PC-9 (cell line): ENCODE measurements at regions not wholly inside any gene's neighbourhood (a gene's known extent, or its start where the extent isn't known, plus 50 kb on each side); places are given as distances from the start of the nearest gene placed in this dataset.

ENCODE experiments used
- BruUV-seq: library from RNA; stranded (reverse); fragments of 400-500 nt; replicated peaks from 2 replicates; lab custom pipeline; 2021; lab: Mats Ljungman, UMichigan
- CTCF ChIA-PET: fragments of 300-600 bp; sonication (Branson Sonifier 250); formaldehyde crosslinking; loops from one replicate; lab custom pipeline; 2022; ENCODE audit warnings: antibody characterized with exemption; lab: Charles Lee
- POLR2A ChIA-PET: fragments of 300-600 bp; sonication (Branson Sonifier 250); formaldehyde crosslinking; loops from one replicate; lab custom pipeline; 2022; ENCODE audit warnings: antibody characterized with exemption; ENCODE audit not compliant: unreplicated experiment; lab: Charles Lee
- DNase-seq, 2 experiments: peaks; one replicate each; pipeline versions ENCODE4 v3.0.0 to v3.0.0-alpha.2; 2015 to 2022; ENCODE audit warnings: mixed read lengths in 1 of 2
- H2AFZ ChIP-seq: fragments of 200-600 bp; sonication (generic); 2 replicates; pipeline ENCODE4 v1.8.1; 2017; ENCODE audit warnings: antibody characterized with exemption
- H3F3A ChIP-seq: fragments of 200-600 bp; sonication (generic); 2 replicates; pipeline ENCODE4 v1.8.1; 2017; ENCODE audit warnings: antibody characterized with exemption, mild to moderate bottlenecking, low read depth; ENCODE audit not compliant: insufficient read depth
- H3K27ac ChIP-seq: fragments of 200-600 bp; sonication (generic); 2 replicates; pipeline ENCODE4 v1.6.1; 2016; ENCODE audit warnings: mixed run types
- H3K27me3 ChIP-seq: fragments of 200-600 bp; sonication (generic); 2 replicates; pipeline ENCODE4 v1.6.1; 2016; ENCODE audit warnings: low read depth, mixed run types; ENCODE audit not compliant: insufficient read depth
- H3K36me3 ChIP-seq: fragments of 200-600 bp; sonication (generic); 2 replicates; pipeline ENCODE4 v1.6.1; 2016; ENCODE audit warnings: low read depth, mixed run types
- H3K4me1 ChIP-seq: fragments of 200-600 bp; sonication (generic); replicated peaks from 2 replicates; pipeline ENCODE4 v1.6.1; 2016; ENCODE audit warnings: mixed run types; ENCODE audit not compliant: insufficient read depth
- H3K4me2 ChIP-seq: fragments of 200-600 bp; sonication (generic); 2 replicates; pipeline ENCODE4 v1.6.1; 2017; ENCODE audit warnings: mixed run types
- H3K4me3 ChIP-seq: fragments of 200-600 bp; sonication (generic); 2 replicates; pipeline ENCODE4 v1.6.1; 2016; ENCODE audit warnings: mixed run types
- H3K79me2 ChIP-seq: fragments of 200-600 bp; sonication (generic); 2 replicates; pipeline ENCODE4 v1.6.1; 2017; ENCODE audit warnings: low read depth, mixed run types
- H3K9me2 ChIP-seq: fragments of 200-600 bp; sonication (generic); 2 replicates; pipeline ENCODE4 v1.8.1; 2017; ENCODE audit warnings: mild to moderate bottlenecking; ENCODE audit not compliant: insufficient read depth
- H3K9me3 ChIP-seq: fragments of 200-600 bp; sonication (generic); 2 replicates; pipeline ENCODE4 v1.8.1; 2016; ENCODE audit warnings: low read depth; ENCODE audit not compliant: insufficient read depth
- H4K20me1 ChIP-seq: fragments of 200-600 bp; sonication (generic); 2 replicates; pipeline ENCODE4 v1.8.1; 2017; ENCODE audit not compliant: insufficient read depth
- EZH2 ChIP-seq: fragments of 200-600 bp; sonication (generic); IDR thresholded peaks from 2 replicates; pipeline ENCODE4 v1.8.0; 2017; ENCODE audit warnings: antibody characterized with exemption, low read depth
- intact Hi-C: fragments of 100-400 bp; cut with micrococcal nuclease; formaldehyde crosslinking; loops from one replicate; pipeline ENCODE4 v1.10.0; 2022; ENCODE audit not compliant: unreplicated experiment
- TF ChIP-seq, protein P1 (sequence below): fragments of 200-600 bp; sonication (generic); conservative IDR thresholded peaks from 2 replicates; pipeline ENCODE4 v1.6.1; 2017; ENCODE audit warnings: mixed run types, antibody characterized with exemption, mild to moderate bottlenecking, moderate library complexity

DNA sequence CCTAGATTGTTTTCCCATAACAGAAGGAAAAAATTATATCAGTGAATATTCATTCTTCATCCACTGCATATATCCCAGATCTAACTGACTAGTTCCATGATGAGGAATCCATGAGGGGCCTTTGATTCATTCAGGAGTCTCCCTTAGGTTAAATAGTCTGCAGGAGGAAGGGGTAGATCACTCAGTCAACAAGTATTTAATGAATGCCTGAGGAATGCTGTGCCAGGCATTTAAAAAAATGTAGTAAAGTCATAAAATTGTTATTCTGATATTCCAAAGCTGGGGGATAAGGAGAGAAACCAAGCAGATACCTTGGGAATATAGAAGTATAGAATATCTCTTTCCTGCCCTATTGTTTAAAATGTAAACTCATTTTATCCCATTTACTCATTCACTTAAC lies 216.2 kb upstream of the CAND1 start:
- DNase-seq, result peak in 1 of 2 experiments; percentile 54
- H4K20me1 ChIP-seq, result no peaks in the 10 kb centered on the region
- H3K9me2 ChIP-seq, result no peaks in the 10 kb centered on the region
- CTCF ChIA-PET, result no interaction called here
- H3K27ac ChIP-seq, result no peak overlapping the region
- no peaks in the 10 kb centered on the region; the same call in 1 of the 2 replicates for H3K9me3 ChIP-seq
- TF ChIP-seq EZH2, result no peak
- TF ChIP-seq, protein P1, sequence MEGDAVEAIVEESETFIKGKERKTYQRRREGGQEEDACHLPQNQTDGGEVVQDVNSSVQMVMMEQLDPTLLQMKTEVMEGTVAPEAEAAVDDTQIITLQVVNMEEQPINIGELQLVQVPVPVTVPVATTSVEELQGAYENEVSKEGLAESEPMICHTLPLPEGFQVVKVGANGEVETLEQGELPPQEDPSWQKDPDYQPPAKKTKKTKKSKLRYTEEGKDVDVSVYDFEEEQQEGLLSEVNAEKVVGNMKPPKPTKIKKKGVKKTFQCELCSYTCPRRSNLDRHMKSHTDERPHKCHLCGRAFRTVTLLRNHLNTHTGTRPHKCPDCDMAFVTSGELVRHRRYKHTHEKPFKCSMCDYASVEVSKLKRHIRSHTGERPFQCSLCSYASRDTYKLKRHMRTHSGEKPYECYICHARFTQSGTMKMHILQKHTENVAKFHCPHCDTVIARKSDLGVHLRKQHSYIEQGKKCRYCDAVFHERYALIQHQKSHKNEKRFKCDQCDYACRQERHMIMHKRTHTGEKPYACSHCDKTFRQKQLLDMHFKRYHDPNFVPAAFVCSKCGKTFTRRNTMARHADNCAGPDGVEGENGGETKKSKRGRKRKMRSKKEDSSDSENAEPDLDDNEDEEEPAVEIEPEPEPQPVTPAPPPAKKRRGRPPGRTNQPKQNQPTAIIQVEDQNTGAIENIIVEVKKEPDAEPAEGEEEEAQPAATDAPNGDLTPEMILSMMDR, result no peak
- no peak overlapping the region for H2AFZ ChIP-seq
- peaks cover 2% of the 10 kb centered on the region; the same call in 1 of the 2 replicates for H3F3A ChIP-seq
- H3K4me3 ChIP-seq, result no peak overlapping the region
- H3K27me3 ChIP-seq, result no peaks in the 10 kb centered on the region
- BruUV-seq, result no TSS peak
- no peak overlapping the region for H3K4me2 ChIP-seq
- POLR2A ChIA-PET, result interaction anchor here (0.6 kb wide), 1 partner anchor 148 kb away, joined by 4 read pairs; no protein-coding TSS in a partner anchor
- intact Hi-C loops, result no loop called here
- no peaks in the 10 kb centered on the region; the same call in 1 of the 2 replicates for H3K79me2 ChIP-seq
- no peaks in the 10 kb centered on the region for H3K36me3 ChIP-seq
- peaks cover 17% of the 10 kb centered on the region for H3K4me1 ChIP-seq

DNA sequence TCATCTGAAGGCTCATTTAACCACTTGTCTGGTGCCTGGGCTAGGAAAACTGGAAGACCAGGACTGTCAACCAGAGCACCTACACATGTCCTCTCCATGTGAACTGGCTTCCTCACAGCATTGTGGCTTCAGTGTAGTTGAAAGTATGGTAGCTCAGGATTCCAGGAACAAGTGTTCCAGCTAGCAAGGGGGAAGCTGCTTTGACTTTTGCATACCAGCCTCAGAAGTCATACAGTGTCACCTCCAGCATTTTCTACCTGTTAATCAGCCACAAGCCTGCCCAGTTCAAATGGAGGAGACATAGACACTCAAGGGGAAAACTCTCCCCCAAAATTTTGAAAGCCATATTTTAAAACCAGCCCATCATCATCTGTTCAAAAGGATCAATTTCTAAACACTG lies 212.8 kb upstream of the CAND1 start:
- Histone ChIP-seq H3K4me1 (peaks cover 13% of the 10 kb centered on the region), H3K27me3 (no peaks in the 10 kb centered on the region), H3K9me2 (no peaks in the 10 kb centered on the region), H3K9me3 (no peaks in the 10 kb centered on the region; the same call in 1 of the 2 replicates), H3K36me3 (no peaks in the 10 kb centered on the region), H3F3A (no peaks in the 10 kb centered on the region; the same call in 1 of the 2 replicates), H4K20me1 (no peaks in the 10 kb centered on the region), H2AFZ (no peak overlapping the region), H3K27ac (no peak overlapping the region), H3K4me2 (no peak overlapping the region), H3K4me3 (no peak overlapping the region), H3K79me2 (no peaks in the 10 kb centered on the region; the same call in 1 of the 2 replicates)
- ChIA-PET POLR2A (no interaction called here), CTCF (no interaction called here)
- DNase-seq, result peak in 1 of 2 experiments; percentile 17
- TF ChIP-seq, protein P1, result no peak
- TF ChIP-seq EZH2, result no peak
- intact Hi-C loops, result no loop called here
- BruUV-seq, result no TSS peak

DNA sequence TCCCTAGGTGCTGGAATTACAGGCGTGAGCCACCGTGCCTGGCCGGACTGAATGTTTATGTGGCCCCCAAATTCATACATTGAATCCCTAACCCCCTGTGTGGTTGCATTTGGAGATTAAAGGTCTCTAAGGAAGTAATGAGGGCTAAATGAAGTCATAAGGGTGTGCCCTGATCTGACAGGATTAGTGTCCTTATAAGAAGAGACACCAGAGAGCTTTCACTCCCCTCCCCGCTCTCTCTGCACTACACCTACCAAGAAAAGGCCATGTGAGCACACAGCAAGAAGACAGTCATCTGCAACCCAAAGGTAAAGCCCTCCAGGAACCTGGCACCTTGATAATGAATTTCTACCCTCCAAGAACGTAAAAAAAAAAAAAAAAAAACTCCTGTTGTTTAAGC lies 212.1 kb upstream of the CAND1 start:
- Histone ChIP-seq H3K79me2 (no peaks in the 10 kb centered on the region; the same call in 1 of the 2 replicates), H2AFZ (no peak overlapping the region), H3K27me3 (no peaks in the 10 kb centered on the region), H4K20me1 (no peaks in the 10 kb centered on the region), H3K4me2 (no peak overlapping the region), H3K27ac (no peak overlapping the region), H3K4me3 (no peak overlapping the region), H3K36me3 (no peaks in the 10 kb centered on the region), H3K9me2 (no peaks in the 10 kb centered on the region), H3F3A (no peaks in the 10 kb centered on the region; the same call in 1 of the 2 replicates), H3K9me3 (no peaks in the 10 kb centered on the region; the same call in 1 of the 2 replicates), H3K4me1 (peaks cover 13% of the 10 kb centered on the region)
- DNase-seq, result no peak
- no TSS peak for BruUV-seq
- CTCF ChIA-PET, result interaction anchor here (0.7 kb wide), 1 partner anchor 1453 kb away, joined by 6 read pairs; no protein-coding TSS in a partner anchor
- POLR2A ChIA-PET, result no interaction called here
- TF ChIP-seq, protein P1, result no peak
- TF ChIP-seq EZH2, result no peak
- intact Hi-C loops, result no loop called here
